ENCODE measurements at regions not wholly inside any gene's neighbourhood (a gene's known extent, or its start where the extent isn't known, plus 50 kb on each side); places are given as distances from the start of the nearest gene placed in this dataset.

DNA sequence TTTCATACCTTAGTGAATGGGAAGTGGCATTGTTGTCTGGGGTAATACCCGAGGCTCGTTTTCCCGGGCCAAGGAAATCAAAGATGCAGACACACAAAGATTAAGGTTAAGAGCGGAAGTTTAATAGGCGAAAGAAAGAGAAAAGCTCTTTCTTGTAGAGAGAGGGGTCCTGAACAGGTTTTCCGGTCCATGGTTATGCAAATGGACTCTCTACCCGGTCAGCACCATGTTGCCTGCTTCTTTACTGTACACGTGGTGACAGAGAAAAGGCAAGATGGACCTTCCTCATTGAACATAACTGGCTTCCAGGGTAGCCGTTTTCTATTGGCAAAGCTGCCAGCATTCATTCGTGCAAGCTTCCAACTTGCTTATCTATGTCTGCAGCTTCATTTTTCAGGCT, 2063.5 kb downstream of the SUCLG1 start:
- TF ChIP-seq CTCF (IDR thresholded peaks at IDR 0.05) (no peak), POLR2A (IDR thresholded peaks at IDR 0.05) (no peak)

Measured in body of pancreas (tissue), 4 donors.